ENCODE measurements at regions not wholly inside any gene's neighbourhood (a gene's known extent, or its start where the extent isn't known, plus 50 kb on each side); places are given as distances from the start of the nearest gene placed in this dataset.
"Not testable (repeated sequence)": the region's sequence is repeated elsewhere in the genome, so short reads cannot be mapped to it uniquely, and the experiment has no call there.

DNA sequence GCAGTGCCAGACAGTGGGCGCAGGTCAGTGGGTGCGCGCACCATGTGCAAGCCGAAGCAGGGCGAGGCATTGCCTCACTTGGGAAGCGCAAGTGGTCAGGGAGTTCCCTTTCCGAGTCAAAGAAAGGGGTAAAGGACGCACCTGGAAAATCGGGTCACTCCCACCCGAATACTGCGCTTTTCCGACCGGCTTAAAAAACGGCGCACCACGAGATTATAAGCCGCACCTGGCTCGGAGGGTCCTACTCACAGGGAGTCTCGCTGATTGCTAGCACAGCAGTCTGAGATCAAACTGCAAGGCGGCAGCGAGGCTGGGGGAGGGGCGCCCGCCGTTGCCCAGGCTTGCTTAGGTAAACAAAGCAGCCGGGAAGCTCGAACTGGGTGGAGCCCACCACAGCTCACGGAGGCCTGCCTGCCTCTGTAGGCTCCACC, 77.9 kb downstream of the NR4A2 start:
- FAIRE-seq, result not testable (repeated sequence)

DNA sequence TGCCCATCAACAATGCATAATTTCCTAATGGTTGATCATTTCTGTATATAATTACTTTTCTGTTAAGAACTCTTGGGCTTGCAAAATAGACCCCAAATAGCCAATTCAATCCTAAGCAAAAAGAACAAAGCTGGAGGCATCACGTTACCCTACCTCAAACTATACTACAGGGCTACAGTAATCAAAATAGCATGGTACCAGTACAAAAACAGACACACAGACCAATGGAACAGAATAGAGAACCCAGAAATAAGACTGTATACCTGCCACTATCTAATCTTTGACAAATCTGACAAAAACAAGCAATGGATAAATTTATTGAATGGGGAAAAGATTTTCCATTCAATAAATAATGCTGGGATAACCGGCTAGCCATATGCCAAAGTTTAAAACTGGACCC, 78.8 kb downstream of the NR4A2 start:
- no peak for FAIRE-seq

DNA sequence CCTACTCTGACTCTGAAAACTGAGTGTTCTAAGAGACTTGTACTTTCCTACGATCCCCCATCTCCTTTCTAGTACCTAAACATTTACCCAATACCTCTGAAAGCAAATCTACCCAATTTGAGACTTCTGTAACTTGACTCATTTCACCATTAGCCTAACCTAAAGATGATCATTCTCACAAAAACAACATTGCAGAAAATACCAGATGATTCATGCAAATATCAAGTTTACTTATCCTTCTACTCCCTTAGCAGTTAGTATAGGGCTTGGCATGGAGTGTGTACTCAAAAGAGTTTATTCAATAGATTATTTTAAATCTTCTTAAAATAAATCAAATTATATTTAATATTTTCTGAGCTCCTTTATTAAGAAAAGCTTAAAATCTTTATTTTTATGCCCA, 89.6 kb downstream of the NR4A2 start:
- no peak for FAIRE-seq

DNA sequence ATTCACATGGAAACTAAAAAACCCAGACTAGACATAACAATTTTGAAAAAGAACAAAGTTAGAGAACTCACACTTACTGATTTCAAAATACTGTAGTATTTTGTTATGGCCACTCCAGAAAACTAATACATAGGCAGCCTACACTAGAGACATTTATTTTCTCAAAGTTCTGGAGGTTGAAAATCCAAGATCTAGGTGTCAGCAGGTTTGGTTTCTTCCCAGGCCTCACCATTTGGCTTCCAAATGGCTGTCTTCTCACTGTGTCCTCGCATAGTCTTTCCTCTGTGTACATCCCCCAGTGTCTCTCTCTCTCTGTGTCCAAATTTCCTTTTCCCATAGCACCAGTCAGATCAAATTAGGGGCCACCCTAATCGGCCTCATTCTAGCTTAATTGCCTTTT, 95.0 kb downstream of the NR4A2 start:
- no peak for FAIRE-seq

DNA sequence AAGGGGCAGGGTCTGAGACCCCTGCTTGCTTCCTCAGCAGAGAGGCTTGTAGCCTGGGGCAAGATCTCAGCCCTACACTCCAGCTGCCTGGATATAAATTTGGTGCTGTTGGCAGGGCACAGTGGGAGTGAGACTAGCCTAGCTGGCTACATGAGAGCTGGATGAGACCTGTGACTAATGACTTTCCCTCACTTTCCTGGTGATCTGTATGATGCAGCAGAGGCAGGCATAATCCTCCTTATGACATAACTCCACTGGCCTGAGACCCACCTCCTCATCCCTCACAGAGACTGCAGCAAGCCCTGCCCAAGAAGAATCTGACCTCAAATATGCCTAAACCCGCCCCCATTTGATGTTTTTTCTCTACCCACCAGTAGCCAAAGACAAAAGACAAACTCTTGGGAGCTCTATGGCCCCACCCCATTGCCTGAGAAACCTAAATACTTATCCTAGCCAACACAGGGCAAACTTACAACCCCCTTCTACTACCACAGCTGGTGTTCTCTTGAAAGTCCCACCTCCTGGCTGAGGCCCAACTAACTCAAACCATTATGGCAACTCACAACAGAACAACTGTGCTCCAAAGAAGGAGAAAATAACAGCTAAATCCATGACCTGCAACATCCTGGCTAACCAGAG, 102.7 kb downstream of the NR4A2 start:
- no peak for FAIRE-seq

DNA sequence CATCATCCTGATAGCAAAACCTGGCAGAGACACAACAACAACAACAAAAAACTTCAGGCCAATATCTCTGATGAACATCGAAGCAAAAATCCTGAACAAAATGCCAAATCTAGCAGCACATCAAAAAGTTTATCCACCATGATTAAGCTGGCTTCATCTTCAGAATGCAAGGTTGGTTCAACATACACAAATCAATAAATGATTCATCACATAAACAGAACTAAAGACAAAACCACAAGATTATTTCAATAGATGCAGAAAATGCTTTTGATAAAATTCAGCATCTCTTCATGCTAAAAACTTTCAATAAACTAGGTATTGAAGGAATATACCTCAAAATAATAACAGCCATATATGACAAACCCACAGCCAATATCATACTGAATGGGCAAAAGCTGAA, 109.2 kb downstream of the NR4A2 start:
- not testable (repeated sequence) for FAIRE-seq

DNA sequence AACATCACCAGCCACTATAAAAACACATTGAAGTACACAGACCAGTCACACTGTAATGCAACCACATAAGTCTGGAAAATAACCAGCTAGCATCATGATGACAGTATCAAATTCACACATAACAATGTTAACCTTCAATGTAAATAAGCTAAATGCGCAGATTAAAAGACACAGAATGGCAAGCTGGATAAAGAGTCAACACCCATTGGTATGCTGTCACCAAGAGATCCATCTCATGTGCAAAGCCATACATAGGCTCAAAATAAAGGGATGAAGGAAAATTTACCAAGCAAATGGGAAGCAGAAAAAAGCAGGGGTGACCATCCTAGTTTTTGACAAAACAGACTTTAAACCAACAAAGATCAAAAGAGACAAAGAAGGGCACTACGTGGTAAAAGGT, 110.8 kb downstream of the NR4A2 start:
- no peak for FAIRE-seq

DNA sequence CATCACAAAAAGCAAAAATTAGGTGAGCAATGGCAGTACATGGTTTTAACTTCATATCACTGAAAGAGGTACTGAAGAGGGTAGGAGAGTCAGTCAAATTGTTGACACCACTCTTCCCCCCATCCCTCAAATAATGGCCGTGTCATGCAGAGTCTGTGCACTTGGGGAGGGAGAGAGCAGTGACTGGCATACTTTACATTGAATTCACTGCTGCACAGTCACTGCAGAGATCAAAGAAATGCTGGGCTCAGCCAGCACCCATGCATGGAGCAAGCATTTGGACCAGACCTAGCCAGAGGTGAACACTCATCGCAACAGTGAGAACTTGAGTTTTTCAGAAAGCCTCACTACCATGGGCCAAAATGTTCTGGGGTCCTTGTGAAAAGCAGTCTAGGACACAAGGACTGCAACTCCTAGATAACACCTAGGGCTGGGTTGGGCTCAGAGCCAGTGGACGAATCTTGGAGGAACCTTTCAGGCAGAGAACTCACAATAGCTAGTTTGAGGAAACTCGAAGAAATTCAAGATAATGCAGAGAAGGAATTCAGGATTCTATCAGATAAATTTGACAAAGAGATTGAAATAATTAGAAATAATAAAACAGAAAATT, 112.9 kb downstream of the NR4A2 start:
- no peak for FAIRE-seq

DNA sequence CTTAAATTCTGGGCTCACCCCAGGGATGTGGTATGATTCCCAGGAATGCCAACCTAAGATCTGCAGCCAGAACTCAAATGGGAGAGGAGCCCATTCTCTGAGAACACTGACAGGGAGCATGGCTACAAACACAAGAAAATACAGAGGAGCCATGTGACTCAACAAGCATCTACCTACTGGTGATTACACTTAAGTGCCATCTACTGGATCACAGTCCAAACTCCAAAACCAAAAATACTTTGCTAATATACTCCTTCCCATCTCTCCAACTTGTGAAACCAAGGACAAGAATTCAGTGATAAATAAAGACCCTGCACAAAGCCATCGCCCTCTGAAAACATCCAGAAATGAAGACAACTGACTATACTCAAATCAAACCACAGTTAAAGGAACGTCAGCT, 116.9 kb downstream of the NR4A2 start:
- FAIRE-seq, result no peak

DNA sequence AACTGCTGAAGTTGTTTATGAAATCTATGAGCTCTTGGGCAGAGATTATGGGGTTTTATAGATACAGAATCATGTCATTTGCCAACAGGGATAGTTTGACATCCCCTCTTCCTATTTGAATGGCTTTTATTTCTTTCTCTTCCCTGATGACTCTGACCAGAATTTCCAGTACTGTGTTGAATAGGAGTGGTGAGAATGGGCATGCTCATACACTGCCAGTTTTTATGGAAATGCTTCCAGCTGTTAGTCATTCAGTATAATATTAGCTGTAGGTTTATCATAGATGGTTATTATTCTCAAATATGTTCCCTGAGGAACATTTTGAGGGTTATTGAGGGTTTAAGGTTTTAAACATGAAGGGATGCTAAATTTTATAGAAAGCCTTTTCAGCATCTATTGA, 121.2 kb downstream of the NR4A2 start:
- FAIRE-seq, result no peak

DNA sequence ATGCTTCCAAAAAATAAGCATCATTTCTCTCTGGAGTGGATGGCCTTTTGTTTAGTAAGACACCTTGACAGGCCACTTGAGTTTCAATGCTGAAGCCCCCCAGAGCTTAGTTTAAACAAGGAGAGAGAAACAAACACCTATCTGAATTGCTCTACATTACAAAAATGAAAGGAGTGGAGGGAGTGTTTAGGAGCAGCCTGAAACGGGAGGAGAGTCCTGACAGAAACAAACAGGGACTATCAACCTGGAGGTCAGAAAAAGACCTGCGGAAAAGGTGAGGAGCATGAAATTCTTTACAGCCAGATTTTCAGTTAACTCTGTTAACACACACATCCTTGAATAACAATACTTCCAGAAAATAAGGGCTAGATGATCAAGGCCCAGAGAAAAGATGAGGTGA, 126.2 kb downstream of the NR4A2 start:
- FAIRE-seq, result no peak

DNA sequence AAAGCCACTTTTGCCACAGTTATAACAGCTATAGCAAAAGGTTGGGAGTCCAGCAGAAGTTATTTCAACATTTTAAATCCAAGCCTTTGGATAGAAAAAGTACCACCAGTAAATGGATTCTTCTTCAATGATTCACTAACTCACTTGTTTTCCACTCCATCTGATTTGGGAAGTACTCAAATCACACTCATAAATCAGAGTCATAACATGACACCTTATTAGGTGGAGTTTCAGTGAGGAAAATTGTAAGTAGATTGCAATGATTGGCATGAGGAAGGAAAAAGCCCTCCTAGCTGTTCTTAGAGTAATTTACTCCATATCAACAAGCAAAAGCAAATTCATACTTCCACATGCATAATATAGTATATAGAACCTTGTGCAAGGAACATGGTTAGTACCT, 132.9 kb downstream of the NR4A2 start:
- no peak for FAIRE-seq

DNA sequence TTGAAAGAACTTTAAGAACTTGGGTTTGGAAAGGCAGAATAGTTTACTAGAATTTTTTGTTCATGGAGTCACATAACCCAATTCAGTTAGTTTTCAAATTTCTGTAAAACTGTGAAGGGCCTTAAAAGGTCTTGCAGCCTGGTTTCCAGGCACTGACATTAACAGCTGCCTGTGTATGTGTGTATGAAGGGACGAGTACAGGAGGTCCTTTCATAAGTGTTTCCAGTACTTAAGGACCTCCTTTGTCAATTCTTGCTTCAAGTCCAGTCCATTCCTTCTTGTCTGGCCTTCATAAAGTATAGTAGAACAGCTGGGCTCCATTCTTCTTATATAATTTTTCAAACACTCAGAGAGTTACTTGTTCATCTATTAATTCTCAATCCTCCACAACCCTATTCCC, 136.5 kb downstream of the NR4A2 start:
- FAIRE-seq, result no peak

DNA sequence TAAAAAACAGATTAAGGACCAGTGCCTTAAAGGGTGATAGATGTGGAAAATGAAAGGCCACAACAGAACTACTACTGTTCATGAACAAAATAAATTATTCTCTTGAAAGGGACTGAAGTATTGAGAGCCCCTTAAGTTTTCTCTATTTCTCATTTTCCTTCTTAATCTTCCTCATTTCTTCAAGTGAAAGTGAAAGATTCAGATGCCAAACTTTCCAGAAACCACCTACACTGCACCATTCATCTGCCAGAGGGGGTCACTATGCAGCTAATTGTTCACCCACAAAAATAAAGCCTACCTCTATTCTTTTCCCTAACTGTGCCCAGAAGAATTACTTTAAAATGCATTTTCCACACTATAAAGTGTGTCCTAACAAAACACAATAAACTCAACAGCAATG, 140.1 kb downstream of the NR4A2 start:
- FAIRE-seq, result no peak

DNA sequence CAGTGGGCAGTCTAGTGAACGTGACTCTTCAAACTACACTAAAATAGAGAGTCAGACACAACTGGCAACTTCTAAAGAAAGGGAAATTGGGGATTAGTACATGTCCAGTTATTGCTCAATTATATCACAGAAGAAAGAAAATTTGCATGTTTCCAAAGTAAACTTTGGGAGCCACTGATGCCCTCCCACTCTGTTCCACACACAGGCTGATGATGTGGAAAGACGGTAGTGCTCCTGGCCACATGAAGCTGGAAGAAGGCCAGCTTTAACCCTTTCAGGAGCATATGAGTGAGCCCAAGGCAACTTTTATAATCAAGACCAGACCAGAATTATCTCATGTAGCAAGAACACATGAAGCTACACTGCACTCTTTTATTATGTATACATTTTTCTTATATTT, 141.0 kb downstream of the NR4A2 start:
- FAIRE-seq, result no peak

DNA sequence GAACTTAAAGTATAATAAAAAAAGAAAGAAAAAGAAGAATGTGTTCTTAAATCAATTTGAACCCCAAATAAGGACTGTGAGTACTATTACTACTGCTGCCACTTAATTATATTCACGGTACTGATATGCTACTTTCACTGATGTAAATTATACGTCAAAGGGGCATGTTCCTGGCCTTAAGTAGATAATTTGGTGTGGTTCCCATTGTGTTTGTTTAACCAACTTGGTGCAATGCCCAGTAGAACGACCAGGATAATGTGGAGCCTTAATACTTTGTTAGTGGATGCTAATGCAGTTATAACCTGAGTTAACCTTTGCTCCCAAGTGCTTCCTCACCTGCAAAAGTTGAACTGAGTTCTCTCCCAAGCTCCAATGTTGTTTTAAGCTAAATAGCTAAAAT, 142.0 kb downstream of the NR4A2 start:
- FAIRE-seq, result no peak

DNA sequence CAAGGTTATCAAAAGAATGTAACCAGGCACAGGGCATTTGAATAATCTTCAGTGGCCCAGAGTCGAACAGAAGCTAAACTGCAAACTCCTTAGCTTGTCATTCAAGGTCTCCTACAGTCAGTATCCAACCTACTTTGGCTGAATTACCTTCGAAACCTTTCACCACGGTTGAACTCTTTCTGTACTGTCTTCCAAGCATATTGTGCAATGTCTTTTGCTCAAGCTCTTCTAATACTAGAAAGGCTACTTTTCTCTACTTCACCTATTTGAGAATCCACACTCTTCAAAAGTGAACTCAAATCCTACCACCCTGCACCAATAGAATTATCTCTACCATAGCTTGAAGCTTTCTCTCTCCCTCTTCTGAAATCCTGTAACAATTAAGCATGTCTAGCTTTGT, 142.9 kb downstream of the NR4A2 start:
- no peak for FAIRE-seq

DNA sequence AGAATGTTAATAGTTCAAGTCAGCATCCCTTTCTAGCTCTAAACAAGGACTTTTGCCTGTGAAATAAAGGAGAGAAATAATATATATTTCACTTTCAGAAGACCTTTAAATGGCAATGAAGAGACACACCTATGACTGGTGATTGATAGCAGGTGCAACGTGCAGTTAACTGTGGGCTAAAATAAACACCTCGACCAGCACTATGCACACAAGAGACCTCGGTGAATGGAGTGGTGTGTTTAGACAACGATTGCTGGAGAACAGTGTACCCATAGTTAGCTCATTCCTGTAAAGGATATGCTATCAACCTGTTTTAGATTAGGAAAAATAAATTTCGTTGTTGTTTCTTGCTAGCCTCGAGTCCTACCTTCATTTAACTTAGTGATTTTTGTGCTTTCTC, 143.4 kb downstream of the NR4A2 start:
- FAIRE-seq, result no peak

DNA sequence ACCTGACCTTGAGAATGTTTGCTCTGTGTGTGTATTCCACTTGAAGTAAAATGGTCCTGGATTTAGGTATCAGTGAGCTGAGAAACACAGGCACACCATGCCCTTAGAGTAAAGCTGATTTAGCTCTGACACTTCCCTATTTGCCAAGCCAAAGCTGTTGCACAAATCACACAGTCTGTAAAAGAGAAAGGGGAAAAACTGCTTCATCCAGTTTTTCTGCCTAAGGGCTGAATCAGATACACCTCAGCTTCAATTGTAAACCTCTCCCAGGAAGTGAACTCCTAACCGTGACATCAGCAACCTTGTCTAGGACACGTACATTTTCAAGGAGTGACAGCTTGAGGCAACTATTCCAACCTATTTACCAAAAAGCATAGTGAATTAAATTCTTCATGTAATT, 150.4 kb downstream of the NR4A2 start:
- no peak for FAIRE-seq

DNA sequence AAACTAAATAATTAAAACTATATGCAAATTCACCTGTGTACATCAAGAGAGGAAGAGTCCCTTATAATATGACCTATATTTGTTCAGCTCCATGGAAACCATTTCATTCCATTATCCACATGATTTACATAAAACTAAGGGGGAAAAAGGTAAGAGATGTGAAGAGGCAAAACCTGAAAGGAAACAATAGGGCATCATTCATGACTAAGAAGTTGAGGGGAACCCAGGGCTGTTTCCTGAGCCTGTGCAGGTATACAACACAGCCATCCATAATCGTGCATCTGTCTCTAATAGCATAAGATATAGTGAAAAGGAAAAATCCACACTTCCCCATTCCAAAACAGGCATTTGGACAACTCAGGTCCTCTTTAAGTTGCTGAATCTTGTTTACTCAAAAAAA, 151.3 kb downstream of the NR4A2 start:
- FAIRE-seq, result no peak

DNA sequence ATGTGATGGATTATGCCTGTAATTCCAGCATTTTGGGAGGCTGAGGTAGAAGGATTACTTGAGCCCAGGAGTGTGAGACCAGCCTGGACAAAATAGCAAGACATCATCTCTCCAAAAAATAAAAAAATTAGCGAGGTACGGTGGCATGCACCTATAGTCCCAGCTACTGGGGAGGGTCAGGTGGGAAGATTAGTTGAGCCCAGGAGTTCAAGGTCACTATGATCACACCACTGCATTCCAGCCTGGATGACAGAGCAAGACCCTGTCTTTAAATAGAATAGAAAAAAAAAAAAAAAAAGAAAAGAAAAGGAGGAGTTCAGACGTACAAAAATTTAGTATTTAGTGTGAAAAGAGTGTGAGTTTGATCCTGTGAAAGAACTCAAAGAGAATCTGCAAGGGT, 154.9 kb downstream of the NR4A2 start:
- FAIRE-seq, result no peak

DNA sequence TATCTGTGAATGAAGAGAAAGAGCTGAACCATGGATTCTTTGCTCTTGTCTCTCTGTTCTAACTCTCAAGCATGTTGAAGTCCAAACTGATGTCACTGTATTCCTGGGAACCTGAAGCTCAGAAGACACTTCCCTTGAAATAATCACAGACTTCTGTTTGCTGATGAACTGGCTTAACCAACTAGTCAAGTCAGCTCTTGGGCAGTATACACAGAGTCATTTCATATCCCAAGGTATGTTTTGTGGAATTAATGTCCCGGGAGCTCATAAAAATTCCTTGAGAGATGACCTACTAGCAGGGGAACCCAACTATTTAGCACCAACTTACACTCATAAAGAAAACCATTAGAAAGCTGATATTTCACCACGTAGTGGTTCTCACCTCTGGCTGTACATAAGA, 156.6 kb downstream of the NR4A2 start:
- no peak for FAIRE-seq

DNA sequence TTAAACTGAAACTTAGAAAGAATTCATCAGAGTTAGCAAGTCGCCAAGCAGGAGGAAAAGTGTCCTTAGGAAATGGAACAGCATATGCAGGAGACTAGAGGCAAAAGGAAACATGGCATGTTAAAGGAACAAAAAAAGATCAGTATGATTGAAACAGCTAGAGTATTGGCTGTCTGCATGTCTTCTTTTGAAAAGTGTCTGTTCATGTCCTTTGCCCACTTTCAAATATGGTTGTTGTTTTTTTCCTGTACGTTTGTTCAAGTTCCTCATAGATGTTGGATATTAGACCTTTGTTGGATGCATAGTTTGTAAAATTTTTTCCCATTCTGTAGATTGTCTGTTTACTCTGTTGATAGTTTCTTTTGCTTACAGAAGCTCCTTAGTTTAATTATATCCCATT, 161.6 kb downstream of the NR4A2 start:
- FAIRE-seq, result no peak

DNA sequence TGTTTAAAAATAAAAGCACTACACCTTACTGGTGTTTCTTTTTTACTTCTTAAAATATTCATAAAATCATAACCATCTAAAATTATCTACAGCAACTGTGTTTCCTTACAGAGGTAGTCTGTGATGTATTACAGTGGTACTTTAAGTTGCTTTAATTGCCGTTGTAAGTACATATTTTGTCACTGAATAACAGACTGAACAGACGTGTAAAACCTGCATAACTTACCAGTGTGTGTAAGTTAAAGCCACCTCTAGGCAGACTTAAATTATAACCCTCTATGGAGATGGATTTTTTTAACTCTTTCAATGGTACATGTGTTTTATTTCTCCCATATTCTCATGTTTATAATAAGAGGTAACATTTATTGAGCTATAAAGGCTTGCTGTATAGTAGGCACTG, 166.8 kb downstream of the NR4A2 start:
- no peak for FAIRE-seq

DNA sequence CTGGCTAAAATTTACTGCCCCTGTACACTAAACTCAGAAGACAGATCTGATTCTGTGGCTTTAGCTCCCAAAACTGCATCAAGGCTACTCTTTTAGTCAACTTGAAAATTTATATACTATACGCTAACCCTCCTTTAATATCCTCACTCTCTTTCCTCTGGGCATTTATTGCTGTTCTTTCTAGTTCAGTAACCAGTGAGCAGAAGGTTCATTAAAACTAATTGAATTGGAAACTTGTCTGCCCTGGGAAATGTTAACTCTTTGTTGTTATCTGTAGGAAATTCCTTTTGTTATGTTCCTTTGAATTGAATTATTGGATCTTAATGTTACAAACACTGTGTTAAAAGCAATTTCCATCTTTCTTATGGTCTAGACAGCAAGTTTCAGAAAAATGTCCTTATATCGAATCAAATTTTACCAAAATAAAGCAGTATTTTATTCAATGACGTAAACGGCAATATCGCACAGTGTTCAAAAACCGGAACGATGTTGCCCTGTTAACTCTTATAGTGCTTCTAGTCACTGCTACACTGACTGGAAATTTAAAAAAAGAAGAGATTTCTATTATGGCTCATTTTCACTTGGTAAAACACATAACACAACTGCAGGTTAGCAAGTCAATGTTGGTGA, 168.3 kb downstream of the NR4A2 start:
- FAIRE-seq, result no peak

Measured in endometrium (tissue), 2 donors.